IPS-18a (cell line): ENCODE measurements at regions not wholly inside any gene's neighbourhood (a gene's known extent, or its start where the extent isn't known, plus 50 kb on each side); places are given as distances from the start of the nearest gene placed in this dataset.
"Not testable (repeated sequence)": the region's sequence is repeated elsewhere in the genome, so short reads cannot be mapped to it uniquely, and the experiment has no call there.

ENCODE experiments used
- H3K27ac ChIP-seq: one replicate; pipeline ENCODE4 v1.5.1; 2013; ENCODE audit warnings: low read length
- H3K27me3 ChIP-seq: one replicate; pipeline ENCODE4 v1.6.1; 2013; ENCODE audit warnings: mild to moderate bottlenecking, low read length; ENCODE audit not compliant: control insufficient read depth, insufficient read depth
- H3K36me3 ChIP-seq: one replicate; pipeline ENCODE4 v1.6.1; 2013; ENCODE audit warnings: low read depth, low read length; ENCODE audit not compliant: control insufficient read depth
- H3K4me1 ChIP-seq: one replicate; pipeline ENCODE4 v1.6.1; 2013; ENCODE audit warnings: low read depth, low read length; ENCODE audit not compliant: control insufficient read depth
- H3K4me3 ChIP-seq: one replicate; pipeline ENCODE4 v1.5.1; 2013; ENCODE audit warnings: low read length
- H3K9ac ChIP-seq: one replicate; pipeline ENCODE4 v1.6.1; 2013; ENCODE audit warnings: mild to moderate bottlenecking, low read length, moderate library complexity
- H3K9me3 ChIP-seq: one replicate; pipeline ENCODE4 v1.6.1; 2013; ENCODE audit warnings: low read depth, low read length; ENCODE audit not compliant: control insufficient read depth

- no peak overlapping the region for H3K9ac ChIP-seq
- no peaks in the 10 kb centered on the region for H3K9me3 ChIP-seq
Measured at GRCh38 chr1:70828177-70828576, 219.4 kb downstream of the PTGER3 start.

GRCh38 chr1:70834365-70834764 lies 213.3 kb downstream of the PTGER3 start:
- not testable (repeated sequence) for H3K4me1 ChIP-seq, H3K27me3 ChIP-seq, H3K9ac ChIP-seq, H3K36me3 ChIP-seq, H3K4me3 ChIP-seq, H3K27ac ChIP-seq, H3K9me3 ChIP-seq

More at GRCh38 chr1:70828177-70828576, 219.4 kb downstream of the PTGER3 start:
- H3K4me3 ChIP-seq = no peak overlapping the region
- H3K4me1 ChIP-seq = no peaks in the 10 kb centered on the region
- H3K36me3 ChIP-seq = no peaks in the 10 kb centered on the region
- H3K27ac ChIP-seq = no peak overlapping the region
- H3K27me3 ChIP-seq = no peaks in the 10 kb centered on the region

- Histone ChIP-seq H3K27ac (no peak overlapping the region), H3K4me1 (no peaks in the 10 kb centered on the region), H3K4me3 (no peak overlapping the region), H3K36me3 (no peaks in the 10 kb centered on the region), H3K27me3 (no peaks in the 10 kb centered on the region), H3K9me3 (no peaks in the 10 kb centered on the region), H3K9ac (no peak overlapping the region)
Measured at GRCh38 chr1:70836456-70836855, 211.2 kb downstream of the PTGER3 start.

- Histone ChIP-seq H3K4me3 (no peak overlapping the region), H3K9ac (no peak overlapping the region), H3K36me3 (no peaks in the 10 kb centered on the region)
Measured at GRCh38 chr1:70840260-70840953, 207.2 kb downstream of the PTGER3 start.

GRCh38 chr1:70842562-70842961 lies 205.1 kb downstream of the PTGER3 start:
- Histone ChIP-seq H3K9ac (no peak overlapping the region), H3K27me3 (no peaks in the 10 kb centered on the region), H3K4me1 (peaks cover 3% of the 10 kb centered on the region), H3K4me3 (no peak overlapping the region), H3K9me3 (no peaks in the 10 kb centered on the region), H3K36me3 (no peaks in the 10 kb centered on the region), H3K27ac (no peak overlapping the region)

More at GRCh38 chr1:70840260-70840953, 207.2 kb downstream of the PTGER3 start:
- Histone ChIP-seq H3K4me1 (no peaks in the 10 kb centered on the region), H3K27me3 (no peaks in the 10 kb centered on the region), H3K9me3 (no peaks in the 10 kb centered on the region), H3K27ac (no peak overlapping the region)

- H3K36me3 ChIP-seq = no peaks in the 10 kb centered on the region
- H3K4me3 ChIP-seq = no peak overlapping the region
- peaks cover 3% of the 10 kb centered on the region for H3K4me1 ChIP-seq
- H3K27me3 ChIP-seq = no peaks in the 10 kb centered on the region
- H3K9me3 ChIP-seq = no peaks in the 10 kb centered on the region
- H3K27ac ChIP-seq = no peak overlapping the region
- H3K9ac ChIP-seq = no peak overlapping the region
Measured at GRCh38 chr1:70843452-70843851, 204.2 kb downstream of the PTGER3 start.

- H3K9ac ChIP-seq = no peak overlapping the region
- H3K4me3 ChIP-seq = no peak overlapping the region
- peaks cover 2% of the 10 kb centered on the region for H3K9me3 ChIP-seq
- peaks cover 3% of the 10 kb centered on the region for H3K4me1 ChIP-seq
- no peak overlapping the region for H3K27ac ChIP-seq
- no peaks in the 10 kb centered on the region for H3K36me3 ChIP-seq
- H3K27me3 ChIP-seq = no peaks in the 10 kb centered on the region
Measured at GRCh38 chr1:70847013-70847412, 200.6 kb downstream of the PTGER3 start.

- H3K27me3 ChIP-seq = no peaks in the 10 kb centered on the region
- no peaks in the 10 kb centered on the region for H3K4me1 ChIP-seq
- H3K4me3 ChIP-seq = no peak overlapping the region
- no peak overlapping the region for H3K27ac ChIP-seq
- no peaks in the 10 kb centered on the region for H3K36me3 ChIP-seq
- H3K9ac ChIP-seq = no peak overlapping the region
- peaks cover 2% of the 10 kb centered on the region for H3K9me3 ChIP-seq
Measured at GRCh38 chr1:70855203-70855602, 192.4 kb downstream of the PTGER3 start.

GRCh38 chr1:70856201-70856600 lies 191.4 kb downstream of the PTGER3 start:
- H3K4me3 ChIP-seq = no peak overlapping the region
- no peak overlapping the region for H3K9ac ChIP-seq
- no peaks in the 10 kb centered on the region for H3K27me3 ChIP-seq
- H3K27ac ChIP-seq = no peak overlapping the region
- H3K36me3 ChIP-seq = no peaks in the 10 kb centered on the region
- no peaks in the 10 kb centered on the region for H3K4me1 ChIP-seq
- H3K9me3 ChIP-seq = peaks cover 1% of the 10 kb centered on the region

- Histone ChIP-seq H3K27me3 (no peaks in the 10 kb centered on the region), H3K4me1 (no peaks in the 10 kb centered on the region), H3K9me3 (no peaks in the 10 kb centered on the region), H3K36me3 (no peaks in the 10 kb centered on the region), H3K4me3 (no peak overlapping the region), H3K27ac (no peak overlapping the region), H3K9ac (no peak overlapping the region)
Measured at GRCh38 chr1:70863239-70863638, 184.4 kb downstream of the PTGER3 start.

GRCh38 chr1:70864302-70864701 lies 183.3 kb downstream of the PTGER3 start:
- Histone ChIP-seq H3K9ac (no peak overlapping the region), H3K4me1 (no peaks in the 10 kb centered on the region), H3K9me3 (no peaks in the 10 kb centered on the region), H3K4me3 (no peak overlapping the region), H3K36me3 (no peaks in the 10 kb centered on the region), H3K27ac (no peak overlapping the region), H3K27me3 (no peaks in the 10 kb centered on the region)

- H3K27me3 ChIP-seq = no peaks in the 10 kb centered on the region
- no peak overlapping the region for H3K27ac ChIP-seq
- H3K9me3 ChIP-seq = no peaks in the 10 kb centered on the region
- no peak overlapping the region for H3K4me3 ChIP-seq
- no peaks in the 10 kb centered on the region for H3K4me1 ChIP-seq
- no peaks in the 10 kb centered on the region for H3K36me3 ChIP-seq
- H3K9ac ChIP-seq = no peak overlapping the region
Measured at GRCh38 chr1:70866542-70867264, 180.9 kb downstream of the PTGER3 start.
